ENCODE measurements at regions not wholly inside any gene's neighbourhood (a gene's known extent, or its start where the extent isn't known, plus 50 kb on each side); places are given as distances from the start of the nearest gene placed in this dataset.

- Histone ChIP-seq H3K4me1 (no peaks in the 10 kb centered on the region), H3K27ac (no peak overlapping the region), H3K9me3 (peaks cover 0 to 2% of the 10 kb centered on the region in 2 donors), H3K36me3 (no peaks in the 10 kb centered on the region), H3K27me3 (no peaks in the 10 kb centered on the region), H3K4me3 (no peak overlapping the region)
- intact Hi-C loops (cut with DNase I): no loop called here
- DNase-seq (no peak), ATAC-seq (no peak)
- TF ChIP-seq, protein P1, sequence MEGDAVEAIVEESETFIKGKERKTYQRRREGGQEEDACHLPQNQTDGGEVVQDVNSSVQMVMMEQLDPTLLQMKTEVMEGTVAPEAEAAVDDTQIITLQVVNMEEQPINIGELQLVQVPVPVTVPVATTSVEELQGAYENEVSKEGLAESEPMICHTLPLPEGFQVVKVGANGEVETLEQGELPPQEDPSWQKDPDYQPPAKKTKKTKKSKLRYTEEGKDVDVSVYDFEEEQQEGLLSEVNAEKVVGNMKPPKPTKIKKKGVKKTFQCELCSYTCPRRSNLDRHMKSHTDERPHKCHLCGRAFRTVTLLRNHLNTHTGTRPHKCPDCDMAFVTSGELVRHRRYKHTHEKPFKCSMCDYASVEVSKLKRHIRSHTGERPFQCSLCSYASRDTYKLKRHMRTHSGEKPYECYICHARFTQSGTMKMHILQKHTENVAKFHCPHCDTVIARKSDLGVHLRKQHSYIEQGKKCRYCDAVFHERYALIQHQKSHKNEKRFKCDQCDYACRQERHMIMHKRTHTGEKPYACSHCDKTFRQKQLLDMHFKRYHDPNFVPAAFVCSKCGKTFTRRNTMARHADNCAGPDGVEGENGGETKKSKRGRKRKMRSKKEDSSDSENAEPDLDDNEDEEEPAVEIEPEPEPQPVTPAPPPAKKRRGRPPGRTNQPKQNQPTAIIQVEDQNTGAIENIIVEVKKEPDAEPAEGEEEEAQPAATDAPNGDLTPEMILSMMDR (IDR thresholded peaks at IDR 0.05): no peak
Measured at GRCh38 chr7:122212754-122213153, 68.7 kb upstream of the AASS start.

GRCh38 chr7:122211362-122211761 is 67.3 kb upstream of the AASS start:
- ATAC-seq (no peak), DNase-seq (no peak)
- peaks cover 0 to 13% of the 10 kb centered on the region in 2 donors for H3K9me3 ChIP-seq
- H3K4me1 ChIP-seq: no peaks in the 10 kb centered on the region
- no peak overlapping the region for H3K4me3 ChIP-seq
- no peak overlapping the region for H3K27ac ChIP-seq
- intact Hi-C loops (cut with DNase I): no loop called here
- no peaks in the 10 kb centered on the region for H3K27me3 ChIP-seq
- H3K36me3 ChIP-seq: no peaks in the 10 kb centered on the region
- TF ChIP-seq, protein P1 (IDR thresholded peaks at IDR 0.05): no peak

DNA sequence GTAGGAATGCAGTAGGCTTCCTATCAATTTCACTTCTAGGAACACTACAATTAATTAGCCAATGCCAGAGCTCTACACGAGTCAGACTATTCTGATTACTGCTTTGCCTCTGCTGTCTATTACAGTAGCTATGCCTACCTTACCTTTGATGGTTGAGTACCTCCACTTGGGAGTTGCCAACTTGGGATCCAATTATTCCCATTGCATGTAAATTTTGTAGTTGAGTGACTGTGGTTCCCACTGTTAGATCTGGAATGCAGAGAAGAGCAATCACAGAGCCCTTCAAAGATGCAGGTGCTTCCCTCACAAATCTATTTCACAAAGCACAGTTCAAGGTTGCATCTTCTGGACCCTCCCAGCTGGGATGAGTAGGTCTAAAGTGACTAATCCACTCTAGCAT is 62.9 kb upstream of the AASS start:
- no peaks in the 10 kb centered on the region for H3K4me1 ChIP-seq
- H3K36me3 ChIP-seq: no peaks in the 10 kb centered on the region
- H3K27ac ChIP-seq: no peak overlapping the region
- TF ChIP-seq, protein P1 (IDR thresholded peaks at IDR 0.05): no peak
- H3K9me3 ChIP-seq: peaks cover 0 to 15% of the 10 kb centered on the region in 2 donors
- DNase-seq (no peak), ATAC-seq (no peak)
- intact Hi-C loops (cut with DNase I): no loop called here
- H3K4me3 ChIP-seq: no peak overlapping the region
- H3K27me3 ChIP-seq: no peaks in the 10 kb centered on the region

GRCh38 chr7:122203814-122204213 is 59.8 kb upstream of the AASS start:
- intact Hi-C loops (cut with DNase I): no loop called here
- TF ChIP-seq, protein P1 (IDR thresholded peaks at IDR 0.05): no peak
- ATAC-seq: no peak

GRCh38 chr7:122200888-122201287 is 56.8 kb upstream of the AASS start:
- H3K36me3 ChIP-seq: no peaks in the 10 kb centered on the region
- intact Hi-C loops (cut with DNase I): no loop called here
- TF ChIP-seq, protein P1 (IDR thresholded peaks at IDR 0.05): no peak
- no peak overlapping the region for H3K4me3 ChIP-seq
- no peaks in the 10 kb centered on the region for H3K9me3 ChIP-seq
- DNase-seq (no peak), ATAC-seq (no peak)
- H3K4me1 ChIP-seq: no peaks in the 10 kb centered on the region
- no peaks in the 10 kb centered on the region for H3K27me3 ChIP-seq
- no peak overlapping the region for H3K27ac ChIP-seq

More at GRCh38 chr7:122203814-122204213, 59.8 kb upstream of the AASS start:
- no peak overlapping the region for H3K4me3 ChIP-seq
- H3K9me3 ChIP-seq: peaks cover 0 to 15% of the 10 kb centered on the region in 2 donors
- no peaks in the 10 kb centered on the region for H3K27me3 ChIP-seq
- no peak overlapping the region for H3K27ac ChIP-seq
- no peaks in the 10 kb centered on the region for H3K4me1 ChIP-seq
- no peak for DNase-seq
- no peaks in the 10 kb centered on the region for H3K36me3 ChIP-seq

Measured in left lung (tissue), 4 donors.